ENCODE measurements at regions not wholly inside any gene's neighbourhood (a gene's known extent, or its start where the extent isn't known, plus 50 kb on each side); places are given as distances from the start of the nearest gene placed in this dataset.

DNA sequence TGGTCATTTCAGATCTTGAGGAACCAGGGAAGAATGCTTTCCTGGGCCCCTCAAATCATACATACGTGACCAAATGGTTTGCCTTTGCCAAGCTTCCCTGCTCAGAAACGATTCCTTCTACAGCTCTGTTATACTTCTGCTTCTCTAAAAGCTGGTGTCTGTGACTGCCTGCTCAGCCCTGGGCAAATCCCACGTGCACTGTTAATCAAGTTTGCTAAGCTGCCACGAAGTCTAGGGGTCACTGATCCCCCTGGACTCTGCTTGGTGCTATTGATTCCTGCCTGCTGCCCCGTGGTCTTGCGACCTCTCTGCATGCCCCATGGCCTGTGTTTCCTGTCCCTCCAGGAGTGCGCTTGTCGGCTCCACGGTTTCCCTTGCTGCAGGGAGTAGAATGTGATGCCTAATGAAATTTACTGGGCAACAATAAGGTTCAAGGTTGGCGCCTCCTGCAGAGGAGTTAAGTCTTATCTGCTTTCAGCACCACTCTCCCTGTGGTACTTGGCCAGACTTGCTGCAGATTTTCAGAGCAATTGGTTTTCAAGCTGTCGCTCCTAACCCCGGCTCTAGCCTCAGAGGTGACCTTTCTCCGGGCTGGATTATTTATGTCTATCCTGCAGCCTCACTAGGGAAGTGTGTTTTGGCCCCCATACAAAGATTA lies 201.6 kb upstream of the FZD8 start:
- Histone ChIP-seq H3K9me3 (ENCODE audit: control extremely low read depth in 1 of 3, control insufficient read depth in 2 of 3, insufficient read depth in 1 of 3, low read length in 2 of 3) (peaks cover 0 to 6% (median 0%) of the 10 kb centered on the region in 3 donors), H3K36me3 (replicated peaks in 1 of 2; ENCODE audit: control extremely low read depth in 1 of 2, control insufficient read depth in 1 of 2, extremely low read depth in 1 of 2, insufficient read depth in 2 of 2, low read length in 1 of 2) (no peaks in the 10 kb centered on the region), H2AFZ (ENCODE audit: insufficient read depth, low read depth, low read length, poor library complexity, severe bottlenecking) (no peak overlapping the region), H3K4me2 (replicated peaks; ENCODE audit: low read depth, low read length, poor library complexity, severe bottlenecking) (no peak overlapping the region), H4K20me1 (ENCODE audit: control insufficient read depth, insufficient read depth, low read length, poor library complexity, severe bottlenecking) (no peaks in the 10 kb centered on the region), H3K27me3 (replicated peaks in 1 of 4; ENCODE audit: control extremely low read depth in 1 of 4, control insufficient read depth in 3 of 4, insufficient read depth in 4 of 4, low read length in 3 of 4) (no peaks in the 10 kb centered on the region), H3K79me2 (ENCODE audit: control insufficient read depth, insufficient read depth, low read length) (no peaks in the 10 kb centered on the region), H3K4me3 (ENCODE audit: control extremely low read depth in 1 of 5, extremely low read depth in 1 of 5, insufficient read depth in 1 of 5, low read depth in 2 of 5, low read length in 4 of 5) (no peak overlapping the region), H3K9ac (ENCODE audit: low read length) (no peak overlapping the region), H3K4me1 (ENCODE audit: control insufficient read depth in 2 of 2, insufficient read depth in 2 of 2, low read length in 2 of 2) (no peaks in the 10 kb centered on the region), H3K27ac (ENCODE audit: low read length in 2 of 2) (no peak overlapping the region)
- ATAC-seq (ENCODE audit: low read depth): no peak
- H3K4me1 Mint-ChIP-seq: no peaks in the 10 kb centered on the region
- TF ChIP-seq, protein P1, sequence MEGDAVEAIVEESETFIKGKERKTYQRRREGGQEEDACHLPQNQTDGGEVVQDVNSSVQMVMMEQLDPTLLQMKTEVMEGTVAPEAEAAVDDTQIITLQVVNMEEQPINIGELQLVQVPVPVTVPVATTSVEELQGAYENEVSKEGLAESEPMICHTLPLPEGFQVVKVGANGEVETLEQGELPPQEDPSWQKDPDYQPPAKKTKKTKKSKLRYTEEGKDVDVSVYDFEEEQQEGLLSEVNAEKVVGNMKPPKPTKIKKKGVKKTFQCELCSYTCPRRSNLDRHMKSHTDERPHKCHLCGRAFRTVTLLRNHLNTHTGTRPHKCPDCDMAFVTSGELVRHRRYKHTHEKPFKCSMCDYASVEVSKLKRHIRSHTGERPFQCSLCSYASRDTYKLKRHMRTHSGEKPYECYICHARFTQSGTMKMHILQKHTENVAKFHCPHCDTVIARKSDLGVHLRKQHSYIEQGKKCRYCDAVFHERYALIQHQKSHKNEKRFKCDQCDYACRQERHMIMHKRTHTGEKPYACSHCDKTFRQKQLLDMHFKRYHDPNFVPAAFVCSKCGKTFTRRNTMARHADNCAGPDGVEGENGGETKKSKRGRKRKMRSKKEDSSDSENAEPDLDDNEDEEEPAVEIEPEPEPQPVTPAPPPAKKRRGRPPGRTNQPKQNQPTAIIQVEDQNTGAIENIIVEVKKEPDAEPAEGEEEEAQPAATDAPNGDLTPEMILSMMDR (IDR thresholded peaks at IDR 0.05): no peak
- no peak for TF ChIP-seq EZH2 (IDR thresholded peaks at IDR 0.05; ENCODE audit: borderline replicate concordance, insufficient read depth, low read depth, low read length, poor library complexity, severe bottlenecking)
- peaks cover 6% of the 10 kb centered on the region for H3K9me3 Mint-ChIP-seq (ENCODE audit: insufficient read depth)
- intact Hi-C loops (cut with micrococcal nuclease): no loop called here
- H3K27ac Mint-ChIP-seq: no peak overlapping the region
- ChIA-PET POLR2A (no interaction called here), CTCF (no interaction called here)
- H3K4me3 Mint-ChIP-seq: no peak overlapping the region
- H3K27me3 Mint-ChIP-seq: no peaks in the 10 kb centered on the region
- WGBS (ENCODE audit: insufficient coverage): 32% methylated on average over 12 of the region's 13 CpGs
- DNase-seq: no peak

DNA sequence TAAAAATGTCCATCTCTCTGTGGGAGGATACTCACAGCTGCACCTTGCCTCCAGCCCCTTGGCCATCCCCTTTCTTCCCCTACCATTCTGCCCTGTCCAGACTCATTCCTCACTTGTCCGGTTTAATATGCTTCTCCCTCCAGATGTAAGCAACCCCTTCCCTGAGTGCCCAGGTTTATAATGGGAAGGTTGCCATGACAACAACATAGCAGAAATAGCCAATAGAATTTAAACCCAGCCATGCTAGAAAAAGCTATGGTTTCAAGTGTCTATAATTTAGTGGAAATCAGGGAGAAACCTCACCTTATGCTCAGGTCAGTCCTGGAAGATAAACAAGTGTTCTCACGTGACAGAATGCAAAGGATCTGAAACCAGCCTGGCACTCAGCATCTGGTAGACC lies 196.0 kb upstream of the FZD8 start:
- ATAC-seq (ENCODE audit: low read depth) (no peak), DNase-seq (no peak)
- 60% methylated on average over 1 of the region's 2 CpGs for WGBS (ENCODE audit: insufficient coverage)
- Mint-ChIP-seq H3K4me1 (no peaks in the 10 kb centered on the region), H3K27me3 (no peaks in the 10 kb centered on the region), H3K9me3 (ENCODE audit: insufficient read depth) (peaks cover 6% of the 10 kb centered on the region), H3K27ac (no peak overlapping the region), H3K4me3 (no peak overlapping the region)
- Histone ChIP-seq H3K4me2 (replicated peaks; ENCODE audit: low read depth, low read length, poor library complexity, severe bottlenecking) (no peak overlapping the region), H2AFZ (ENCODE audit: insufficient read depth, low read depth, low read length, poor library complexity, severe bottlenecking) (no peak overlapping the region), H3K79me2 (ENCODE audit: control insufficient read depth, insufficient read depth, low read length) (no peaks in the 10 kb centered on the region), H3K9me3 (ENCODE audit: control extremely low read depth in 1 of 3, control insufficient read depth in 2 of 3, insufficient read depth in 1 of 3, low read length in 2 of 3) (peaks cover 0 to 6% (median 1%) of the 10 kb centered on the region in 3 donors), H3K4me3 (ENCODE audit: control extremely low read depth in 1 of 5, extremely low read depth in 1 of 5, insufficient read depth in 1 of 5, low read depth in 2 of 5, low read length in 4 of 5) (no peak overlapping the region), H4K20me1 (ENCODE audit: control insufficient read depth, insufficient read depth, low read length, poor library complexity, severe bottlenecking) (no peaks in the 10 kb centered on the region), H3K27ac (ENCODE audit: low read length in 2 of 2) (no peak overlapping the region), H3K36me3 (replicated peaks in 1 of 2; ENCODE audit: control extremely low read depth in 1 of 2, control insufficient read depth in 1 of 2, extremely low read depth in 1 of 2, insufficient read depth in 2 of 2, low read length in 1 of 2) (no peaks in the 10 kb centered on the region), H3K27me3 (replicated peaks in 1 of 4; ENCODE audit: control extremely low read depth in 1 of 4, control insufficient read depth in 3 of 4, insufficient read depth in 4 of 4, low read length in 3 of 4) (no peaks in the 10 kb centered on the region), H3K9ac (ENCODE audit: low read length) (no peak overlapping the region), H3K4me1 (ENCODE audit: control insufficient read depth in 2 of 2, insufficient read depth in 2 of 2, low read length in 2 of 2) (no peaks in the 10 kb centered on the region)
- ChIA-PET CTCF (no interaction called here), POLR2A (no interaction called here)
- intact Hi-C loops (cut with micrococcal nuclease): no loop called here
- TF ChIP-seq, protein P1 (IDR thresholded peaks at IDR 0.05): no peak
- no peak for TF ChIP-seq EZH2 (IDR thresholded peaks at IDR 0.05; ENCODE audit: borderline replicate concordance, insufficient read depth, low read depth, low read length, poor library complexity, severe bottlenecking)

Measured in B cell (primary cell).